Naive B cell (primary cell): ENCODE measurements at regions not wholly inside any gene's neighbourhood (a gene's known extent, or its start where the extent isn't known, plus 50 kb on each side); places are given as distances from the start of the nearest gene placed in this dataset.

Source experiments
- ATAC-seq, 2 donors: fragments of 150-1000 bp; cut with Tn5 transposase; 2 replicates each; pipeline ENCODE4 v1.10.0; 2021; ENCODE audit warnings: low read depth in 2 of 2, mild to moderate bottlenecking in 2 of 2, moderate library complexity in 2 of 2
- DNase-seq: peaks from one replicate; pipeline ENCODE4 v3.0.0; 2022
- H3K27ac Mint-ChIP-seq, 6 donors: one replicate each; pipeline ENCODE4 v1.8.0; 2020 to 2022; ENCODE audit warnings: mild to moderate bottlenecking in 6 of 6, mixed read lengths in 6 of 6, moderate library complexity in 5 of 6, inconsistent platforms in 2 of 6
- H3K27me3 Mint-ChIP-seq, 3 donors: one replicate each; pipeline ENCODE4 v1.8.0; 2021 to 2022; ENCODE audit warnings: mixed read lengths in 3 of 3, mild to moderate bottlenecking in 1 of 3
- H3K36me3 Mint-ChIP-seq, 2 donors: one replicate each; pipeline ENCODE4 v1.8.0; 2020 to 2022; ENCODE audit warnings: mixed read lengths in 2 of 2, inconsistent platforms in 1 of 2, mild to moderate bottlenecking in 1 of 2
- H3K4me1 Mint-ChIP-seq, 3 donors: one replicate each; pipeline ENCODE4 v1.8.0; 2020 to 2022; ENCODE audit warnings: mixed read lengths in 3 of 3, inconsistent platforms in 1 of 3, mild to moderate bottlenecking in 1 of 3, moderate library complexity in 1 of 3
- H3K4me3 Mint-ChIP-seq, 8 donors: one replicate each; pipeline ENCODE4 v1.8.0; 2020 to 2022; ENCODE audit warnings: mild to moderate bottlenecking in 8 of 8, mixed read lengths in 8 of 8, moderate library complexity in 8 of 8, inconsistent platforms in 2 of 8
- H3K9me3 Mint-ChIP-seq, 7 donors: one replicate each; pipeline ENCODE4 v1.8.0; 2020 to 2022; ENCODE audit warnings: mixed read lengths in 7 of 7, mild to moderate bottlenecking in 5 of 7, inconsistent platforms in 2 of 7, moderate library complexity in 1 of 7

GRCh38 chr5:105978011-105978410, 1692.7 kb downstream of the EFNA5 start:
- Mint-ChIP-seq H3K4me3 (no peak overlapping the region), H3K4me1 (no peaks in the 10 kb centered on the region), H3K27ac (no peak overlapping the region), H3K27me3 (no peaks in the 10 kb centered on the region), H3K36me3 (no peaks in the 10 kb centered on the region), H3K9me3 (peaks cover 0 to 3% (median 0%) of the 10 kb centered on the region in 7 donors)
- ATAC-seq (no peak), DNase-seq (no peak)

GRCh38 chr5:105977163-105977562, 1693.6 kb downstream of the EFNA5 start:
- Mint-ChIP-seq H3K4me3 (no peak overlapping the region), H3K27ac (no peak overlapping the region), H3K4me1 (no peaks in the 10 kb centered on the region), H3K27me3 (no peaks in the 10 kb centered on the region), H3K36me3 (no peaks in the 10 kb centered on the region), H3K9me3 (peaks cover 0 to 3% (median 0%) of the 10 kb centered on the region in 7 donors)
- ATAC-seq (no peak), DNase-seq (no peak)

GRCh38 chr5:105970919-105971318, 1699.8 kb downstream of the EFNA5 start:
- H3K9me3 Mint-ChIP-seq = peaks cover 0 to 8% (median 2%) of the 10 kb centered on the region in 7 donors
- H3K4me1 Mint-ChIP-seq = no peaks in the 10 kb centered on the region
- no peak overlapping the region for H3K4me3 Mint-ChIP-seq

GRCh38 chr5:105968981-105969380, 1701.8 kb downstream of the EFNA5 start:
- no peak overlapping the region for H3K27ac Mint-ChIP-seq
- no peak overlapping the region for H3K4me3 Mint-ChIP-seq
- H3K9me3 Mint-ChIP-seq = peaks cover 0 to 8% (median 2%) of the 10 kb centered on the region in 7 donors
- no peaks in the 10 kb centered on the region for H3K27me3 Mint-ChIP-seq
- no peaks in the 10 kb centered on the region for H3K36me3 Mint-ChIP-seq
- no peaks in the 10 kb centered on the region for H3K4me1 Mint-ChIP-seq
- DNase-seq (no peak), ATAC-seq (no peak)

More at GRCh38 chr5:105970919-105971318, 1699.8 kb downstream of the EFNA5 start:
- Mint-ChIP-seq H3K36me3 (no peaks in the 10 kb centered on the region), H3K27ac (no peak overlapping the region), H3K27me3 (no peaks in the 10 kb centered on the region)
- DNase-seq (no peak), ATAC-seq (no peak)

- Mint-ChIP-seq H3K27me3 (no peaks in the 10 kb centered on the region), H3K4me1 (no peaks in the 10 kb centered on the region), H3K9me3 (peaks cover 0 to 8% (median 0%) of the 10 kb centered on the region in 7 donors), H3K4me3 (no peak overlapping the region), H3K36me3 (no peaks in the 10 kb centered on the region), H3K27ac (no peak overlapping the region)
- DNase-seq (no peak), ATAC-seq (no peak)
These were observed 1707.0 kb downstream of the EFNA5 start for GRCh38 chr5:105963696-105964255.

GRCh38 chr5:105961572-105961971, 1709.2 kb downstream of the EFNA5 start:
- Mint-ChIP-seq H3K27ac (peak overlapping the region in 1 of 6 donors; percentile 56), H3K4me3 (no peak overlapping the region), H3K9me3 (peaks cover 0 to 4% (median 0%) of the 10 kb centered on the region in 7 donors), H3K36me3 (no peaks in the 10 kb centered on the region), H3K27me3 (no peaks in the 10 kb centered on the region), H3K4me1 (no peaks in the 10 kb centered on the region)
- DNase-seq (no peak), ATAC-seq (no peak)

- DNase-seq (no peak), ATAC-seq (no peak)
- no peaks in the 10 kb centered on the region for H3K27me3 Mint-ChIP-seq
- H3K4me1 Mint-ChIP-seq = no peaks in the 10 kb centered on the region
- no peak overlapping the region for H3K4me3 Mint-ChIP-seq
- H3K9me3 Mint-ChIP-seq = peaks cover 0 to 6% (median 0%) of the 10 kb centered on the region in 7 donors
- H3K36me3 Mint-ChIP-seq = no peaks in the 10 kb centered on the region
- no peak overlapping the region for H3K27ac Mint-ChIP-seq
These were observed 1714.1 kb downstream of the EFNA5 start for GRCh38 chr5:105956456-105957196.

GRCh38 chr5:105954341-105954740, 1716.4 kb downstream of the EFNA5 start:
- H3K9me3 Mint-ChIP-seq = peaks cover 0 to 6% (median 0%) of the 10 kb centered on the region in 7 donors
- H3K36me3 Mint-ChIP-seq = no peaks in the 10 kb centered on the region
- no peak overlapping the region for H3K4me3 Mint-ChIP-seq
- no peak overlapping the region for H3K27ac Mint-ChIP-seq
- ATAC-seq (no peak), DNase-seq (no peak)
- H3K27me3 Mint-ChIP-seq = no peaks in the 10 kb centered on the region
- no peaks in the 10 kb centered on the region for H3K4me1 Mint-ChIP-seq

- no peak overlapping the region for H3K4me3 Mint-ChIP-seq
- no peak overlapping the region for H3K27ac Mint-ChIP-seq
- H3K27me3 Mint-ChIP-seq = no peaks in the 10 kb centered on the region
- no peak for DNase-seq
- no peaks in the 10 kb centered on the region for H3K36me3 Mint-ChIP-seq
- H3K4me1 Mint-ChIP-seq = no peaks in the 10 kb centered on the region
- no peak for ATAC-seq
- H3K9me3 Mint-ChIP-seq = peaks cover 0 to 6% (median 0%) of the 10 kb centered on the region in 7 donors
These were observed 1717.1 kb downstream of the EFNA5 start for GRCh38 chr5:105953616-105954015.

- no peaks in the 10 kb centered on the region for H3K4me1 Mint-ChIP-seq
- H3K9me3 Mint-ChIP-seq = peaks cover 0 to 6% (median 0%) of the 10 kb centered on the region in 7 donors
- no peaks in the 10 kb centered on the region for H3K36me3 Mint-ChIP-seq
- no peak overlapping the region for H3K4me3 Mint-ChIP-seq
- no peak overlapping the region for H3K27ac Mint-ChIP-seq
- ATAC-seq (no peak), DNase-seq (no peak)
- H3K27me3 Mint-ChIP-seq = no peaks in the 10 kb centered on the region
These were observed 1717.9 kb downstream of the EFNA5 start for GRCh38 chr5:105952875-105953274.

GRCh38 chr5:105947461-105947860, 1723.3 kb downstream of the EFNA5 start:
- no peaks in the 10 kb centered on the region for H3K27me3 Mint-ChIP-seq
- ATAC-seq (no peak), DNase-seq (no peak)
- H3K4me3 Mint-ChIP-seq = no peak overlapping the region
- H3K27ac Mint-ChIP-seq = no peak overlapping the region
- peaks cover 0 to 13% (median 0%) of the 10 kb centered on the region in 7 donors for H3K9me3 Mint-ChIP-seq
- H3K36me3 Mint-ChIP-seq = no peaks in the 10 kb centered on the region
- H3K4me1 Mint-ChIP-seq = no peaks in the 10 kb centered on the region

- Mint-ChIP-seq H3K4me3 (no peak overlapping the region), H3K27ac (no peak overlapping the region), H3K36me3 (no peaks in the 10 kb centered on the region), H3K4me1 (no peaks in the 10 kb centered on the region), H3K27me3 (no peaks in the 10 kb centered on the region), H3K9me3 (peaks cover 0 to 13% (median 0%) of the 10 kb centered on the region in 7 donors)
- DNase-seq = no peak
- ATAC-seq = no peak
These were observed 1725.3 kb downstream of the EFNA5 start for GRCh38 chr5:105945203-105945972.

GRCh38 chr5:105940181-105940580, 1730.6 kb downstream of the EFNA5 start:
- Mint-ChIP-seq H3K9me3 (peaks cover 0 to 14% (median 4%) of the 10 kb centered on the region in 7 donors), H3K27me3 (no peaks in the 10 kb centered on the region), H3K27ac (no peak overlapping the region), H3K4me3 (no peak overlapping the region), H3K36me3 (no peaks in the 10 kb centered on the region), H3K4me1 (no peaks in the 10 kb centered on the region)
- DNase-seq = no peak
- ATAC-seq = no peak

- Mint-ChIP-seq H3K4me1 (no peaks in the 10 kb centered on the region), H3K27me3 (no peaks in the 10 kb centered on the region), H3K9me3 (peaks cover 0 to 14% (median 4%) of the 10 kb centered on the region in 7 donors), H3K36me3 (no peaks in the 10 kb centered on the region), H3K4me3 (no peak overlapping the region), H3K27ac (no peak overlapping the region)
- no peak for ATAC-seq
- DNase-seq = no peak
These were observed 1736.6 kb downstream of the EFNA5 start for GRCh38 chr5:105934171-105934570.
